Mesenchymal stem cell (in vitro differentiated cells and primary cell): ENCODE measurements at regions not wholly inside any gene's neighbourhood (a gene's known extent, or its start where the extent isn't known, plus 50 kb on each side); places are given as distances from the start of the nearest gene placed in this dataset.
A peak's percentile ranks its signal among the peaks of the same experiment; 100 is the strongest.

Experiments
- DNase-seq: peaks from one replicate; pipeline ENCODE4 v3.0.0-alpha.2; 2013
- H2AFZ ChIP-seq: one replicate; pipeline ENCODE4 v1.6.1; 2013; ENCODE audit warnings: low read depth, mild to moderate bottlenecking, control low read depth, inconsistent platforms, low read length, moderate library complexity
- H2AK5ac ChIP-seq: 2 replicates; pipeline ENCODE4 v1.6.1; 2013; ENCODE audit warnings: low read length, moderate library complexity, mild to moderate bottlenecking, inconsistent platforms; ENCODE audit not compliant: severe bottlenecking
- H2BK120ac ChIP-seq: one replicate; pipeline ENCODE4 v1.6.1; 2013; ENCODE audit warnings: low read depth, mild to moderate bottlenecking, inconsistent platforms, low read length, moderate library complexity
- H2BK12ac ChIP-seq, 2 experiments: one replicate each; pipeline ENCODE4 v1.6.1; 2013; ENCODE audit warnings: inconsistent platforms in 2 of 2, low read length in 2 of 2, mild to moderate bottlenecking in 2 of 2, moderate library complexity in 2 of 2, control low read depth in 1 of 2
- H2BK15ac ChIP-seq: one replicate; pipeline ENCODE4 v1.6.1; 2013; ENCODE audit warnings: mild to moderate bottlenecking, low read depth, inconsistent platforms; ENCODE audit not compliant: poor library complexity, severe bottlenecking
- H2BK5ac ChIP-seq: 2 replicates; pipeline ENCODE4 v1.6.1; 2013; ENCODE audit warnings: low read depth, mild to moderate bottlenecking, low read length, control low read depth, inconsistent platforms; ENCODE audit not compliant: poor library complexity, severe bottlenecking
- H3K14ac ChIP-seq, 2 experiments: one replicate each; pipeline ENCODE4 v1.6.1; 2013; ENCODE audit warnings: inconsistent platforms in 2 of 2, low read length in 2 of 2, control low read depth in 1 of 2, mild to moderate bottlenecking in 1 of 2, moderate library complexity in 1 of 2
- H3K18ac ChIP-seq, 2 experiments: one replicate each; pipeline ENCODE4 v1.6.1; 2013; ENCODE audit warnings: inconsistent platforms in 2 of 2, low read length in 2 of 2, control low read depth in 1 of 2, low read depth in 1 of 2, mild to moderate bottlenecking in 1 of 2
- H3K23ac ChIP-seq, 2 experiments: one replicate each; pipeline ENCODE4 v1.6.1; 2013; ENCODE audit warnings: inconsistent platforms in 2 of 2, low read length in 2 of 2, mild to moderate bottlenecking in 2 of 2, moderate library complexity in 2 of 2, control low read depth in 1 of 2
- H3K27ac ChIP-seq: 2 replicates; pipeline ENCODE4 v1.5.1; 2013; ENCODE audit warnings: mild to moderate bottlenecking, moderate library complexity, low read length, control low read depth, inconsistent platforms; ENCODE audit not compliant: poor library complexity, severe bottlenecking
- H3K27me3 ChIP-seq, 2 experiments: 2 replicates each; pipeline versions ENCODE4 v1.6.1 to v1.7.0; 2013; ENCODE audit warnings: low read length in 2 of 2, mild to moderate bottlenecking in 2 of 2, moderate library complexity in 2 of 2, control low read depth in 1 of 2, inconsistent platforms in 1 of 2; ENCODE audit not compliant: control insufficient read depth in 1 of 2, insufficient read depth in 1 of 2
- H3K36me3 ChIP-seq, 2 experiments: 2 replicates each; pipeline versions ENCODE4 v1.6.1 to v1.7.0; 2013; ENCODE audit warnings: low read length in 2 of 2, control low read depth in 1 of 2, inconsistent platforms in 1 of 2, low read depth in 1 of 2, mild to moderate bottlenecking in 1 of 2; ENCODE audit not compliant: insufficient read depth in 2 of 2, control insufficient read depth in 1 of 2
- H3K4ac ChIP-seq, 2 experiments: one replicate each; pipeline ENCODE4 v1.6.1; 2013; ENCODE audit warnings: inconsistent platforms in 2 of 2, low read length in 2 of 2, mild to moderate bottlenecking in 2 of 2, moderate library complexity in 2 of 2, control low read depth in 1 of 2, low read depth in 1 of 2
- H3K4me1 ChIP-seq: 2 replicates; pipeline ENCODE4 v1.6.1; 2013; ENCODE audit warnings: low read depth, low read length, control low read depth; ENCODE audit not compliant: control insufficient read depth, insufficient read depth
- H3K4me2 ChIP-seq: 2 replicates; pipeline ENCODE4 v1.6.1; 2013; ENCODE audit warnings: low read length, mild to moderate bottlenecking, inconsistent platforms; ENCODE audit not compliant: poor library complexity, severe bottlenecking
- H3K4me3 ChIP-seq, 2 experiments: 2 replicates each; pipeline versions ENCODE4 v1.5.1 to v1.7.0; 2013; ENCODE audit warnings: low read length in 2 of 2, mild to moderate bottlenecking in 2 of 2, control low read depth in 1 of 2, low read depth in 1 of 2; ENCODE audit not compliant: insufficient read depth in 1 of 2
- H3K79me1 ChIP-seq: replicated peaks from 2 replicates; pipeline ENCODE4 v1.6.1; 2013; ENCODE audit warnings: mild to moderate bottlenecking, control low read depth, low read length, inconsistent platforms; ENCODE audit not compliant: poor library complexity, severe bottlenecking
- H3K9ac ChIP-seq: 2 replicates; pipeline ENCODE4 v1.7.0; 2013; ENCODE audit warnings: mild to moderate bottlenecking, low read length, moderate library complexity
- H3K9me3 ChIP-seq: 2 replicates; pipeline ENCODE4 v1.7.0; 2013; ENCODE audit warnings: mild to moderate bottlenecking, low read length; ENCODE audit not compliant: control insufficient read depth
- H4K8ac ChIP-seq: one replicate; pipeline ENCODE4 v1.6.1; 2013; ENCODE audit warnings: inconsistent platforms, mild to moderate bottlenecking, low read length, moderate library complexity
- H4K91ac ChIP-seq: one replicate; pipeline ENCODE4 v1.6.1; 2013; ENCODE audit warnings: mild to moderate bottlenecking, low read length, inconsistent platforms
- WGBS: methylation state at CpG from one replicate; pipeline ENCODE4 v1.1.7; 2013; ENCODE audit warnings: mixed read lengths; 5-methylcytosine and 5-hydroxymethylcytosine counted together

GRCh38 chr21:36610935-36611334 is 88.0 kb upstream of the SIM2 start:
- no peak overlapping the region for H3K4me2 ChIP-seq
- peaks cover 9% of the 10 kb centered on the region for H3K4me1 ChIP-seq
- DNase-seq, result no peak
- no peak overlapping the region for H3K14ac ChIP-seq
- H2BK15ac ChIP-seq, result no peak overlapping the region
- no peak overlapping the region for H3K4ac ChIP-seq
- H3K4me3 ChIP-seq, result no peak overlapping the region
- H3K27ac ChIP-seq, result no peak overlapping the region
- no peak overlapping the region for H4K91ac ChIP-seq
- H2BK5ac ChIP-seq, result no peak overlapping the region
- H2BK120ac ChIP-seq, result no peak overlapping the region
- H3K18ac ChIP-seq, result no peak overlapping the region
- peaks cover 0 to 79% of the 10 kb centered on the region in 2 experiments for H3K27me3 ChIP-seq
- H3K79me1 ChIP-seq, result no peaks in the 10 kb centered on the region
- no peak overlapping the region for H2AK5ac ChIP-seq
- H3K36me3 ChIP-seq, result no peaks in the 10 kb centered on the region
- H3K9ac ChIP-seq, result no peak overlapping the region
- no peak overlapping the region for H3K23ac ChIP-seq
- peaks cover 5% of the 10 kb centered on the region for H3K9me3 ChIP-seq
- 91% methylated on average over 7 of the region's 7 CpGs for WGBS
- H4K8ac ChIP-seq, result no peak overlapping the region
- H2AFZ ChIP-seq, result no peak overlapping the region
- no peak overlapping the region for H2BK12ac ChIP-seq

DNA sequence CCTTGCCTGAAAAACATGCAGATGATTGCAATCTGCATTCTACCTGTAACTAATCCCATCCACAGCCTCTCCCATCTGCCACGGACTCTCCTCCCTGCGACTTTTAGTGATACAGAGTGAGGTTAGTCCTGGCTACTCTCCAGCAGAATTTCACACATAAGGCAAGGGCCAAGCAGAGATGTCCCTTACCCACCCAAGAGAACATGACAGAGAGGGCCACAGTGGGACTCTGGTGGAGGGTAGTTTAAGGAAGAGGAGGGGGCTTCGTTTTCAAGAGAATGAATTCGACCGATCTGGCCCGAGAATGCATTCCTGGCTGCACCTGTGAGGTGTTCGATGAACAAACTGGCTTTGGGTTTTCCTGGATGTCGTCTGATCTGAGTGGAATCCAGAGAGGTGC is 87.5 kb upstream of the SIM2 start:
- 79% methylated on average over 6 of the region's 8 CpGs for WGBS
- DNase-seq, result no peak
- no peak overlapping the region for H2BK5ac ChIP-seq

DNA sequence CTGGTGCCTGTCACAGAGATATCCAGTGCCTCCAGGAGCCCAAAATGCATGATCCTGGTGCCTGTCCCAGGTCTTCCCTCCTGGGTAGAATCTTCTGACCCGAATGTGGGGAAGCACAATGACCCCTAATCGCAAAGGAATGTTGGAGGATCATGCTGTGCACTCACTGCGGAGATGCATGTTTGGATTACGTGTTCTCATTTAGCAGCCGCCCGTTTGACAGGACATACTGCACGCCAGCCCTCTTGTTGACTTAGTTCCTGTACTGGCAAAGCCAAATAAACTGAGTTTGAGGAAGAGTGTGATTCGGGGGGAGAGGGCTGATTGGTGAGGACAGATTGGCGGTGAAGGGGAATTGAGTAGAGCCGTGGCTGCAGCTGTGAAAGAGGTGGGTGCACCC is 85.9 kb upstream of the SIM2 start:
- no peak overlapping the region for H3K27ac ChIP-seq
- H3K4ac ChIP-seq, result no peak overlapping the region
- H3K4me3 ChIP-seq, result no peak overlapping the region
- H3K36me3 ChIP-seq, result no peaks in the 10 kb centered on the region
- no peak overlapping the region for H2BK120ac ChIP-seq
- H2BK5ac ChIP-seq, result no peak overlapping the region
- no peak overlapping the region for H2BK15ac ChIP-seq
- no peak overlapping the region for H3K23ac ChIP-seq
- H3K4me1 ChIP-seq, result peaks cover 9% of the 10 kb centered on the region
- H2AFZ ChIP-seq, result no peak overlapping the region
- no peak overlapping the region for H3K14ac ChIP-seq
- no peak overlapping the region for H3K18ac ChIP-seq
- H2BK12ac ChIP-seq, result no peak overlapping the region
- no peak overlapping the region for H4K8ac ChIP-seq
- H2AK5ac ChIP-seq, result no peak overlapping the region
- no peaks in the 10 kb centered on the region for H3K79me1 ChIP-seq
- H3K4me2 ChIP-seq, result peak overlapping the region; percentile 0
- DNase-seq, result no peak
- H3K9ac ChIP-seq, result no peak overlapping the region
- H3K9me3 ChIP-seq, result peaks cover 5% of the 10 kb centered on the region
- H4K91ac ChIP-seq, result no peak overlapping the region
- peaks cover 0 to 59% of the 10 kb centered on the region in 2 experiments for H3K27me3 ChIP-seq
- WGBS, result 78% methylated on average over 10 of the region's 10 CpGs

More for the DNA sequence above, 87.5 kb upstream of the SIM2 start:
- H4K8ac ChIP-seq, result no peak overlapping the region
- no peak overlapping the region for H2AK5ac ChIP-seq
- H2AFZ ChIP-seq, result no peak overlapping the region
- H3K9ac ChIP-seq, result no peak overlapping the region
- no peak overlapping the region for H2BK120ac ChIP-seq
- peaks cover 0 to 76% of the 10 kb centered on the region in 2 experiments for H3K27me3 ChIP-seq
- no peak overlapping the region for H2BK12ac ChIP-seq
- H3K36me3 ChIP-seq, result no peaks in the 10 kb centered on the region
- H4K91ac ChIP-seq, result no peak overlapping the region
- H3K4ac ChIP-seq, result no peak overlapping the region
- peaks cover 9% of the 10 kb centered on the region for H3K4me1 ChIP-seq
- no peaks in the 10 kb centered on the region for H3K79me1 ChIP-seq
- H3K4me3 ChIP-seq, result no peak overlapping the region
- H2BK15ac ChIP-seq, result no peak overlapping the region
- peaks cover 5% of the 10 kb centered on the region for H3K9me3 ChIP-seq
- no peak overlapping the region for H3K27ac ChIP-seq
- no peak overlapping the region for H3K23ac ChIP-seq
- no peak overlapping the region for H3K4me2 ChIP-seq
- H3K18ac ChIP-seq, result no peak overlapping the region
- no peak overlapping the region for H3K14ac ChIP-seq

- no peak for DNase-seq
- Histone ChIP-seq H3K18ac (no peak overlapping the region), H3K27ac (no peak overlapping the region), H3K23ac (no peak overlapping the region), H2BK12ac (no peak overlapping the region), H4K91ac (no peak overlapping the region), H2AK5ac (no peak overlapping the region), H2BK5ac (no peak overlapping the region), H3K79me1 (no peaks in the 10 kb centered on the region), H3K4me1 (peaks cover 9% of the 10 kb centered on the region), H2AFZ (no peak overlapping the region), H3K4me2 (no peak overlapping the region), H3K14ac (no peak overlapping the region), H3K36me3 (no peaks in the 10 kb centered on the region), H3K27me3 (peaks cover 0 to 57% of the 10 kb centered on the region in 2 experiments), H3K4ac (no peak overlapping the region), H2BK120ac (no peak overlapping the region), H4K8ac (no peak overlapping the region), H3K4me3 (no peak overlapping the region), H3K9me3 (peaks cover 5% of the 10 kb centered on the region), H3K9ac (no peak overlapping the region), H2BK15ac (no peak overlapping the region)
- WGBS, result 88% methylated on average over 3 of the region's 3 CpGs
Observed at GRCh38 chr21:36613554-36613953, 85.4 kb upstream of the SIM2 start.
